Panc1 (cell line): ENCODE measurements at regions not wholly inside any gene's neighbourhood (a gene's known extent, or its start where the extent isn't known, plus 50 kb on each side); places are given as distances from the start of the nearest gene placed in this dataset.

Source experiments
- ATAC-seq: fragments of 200-7000 bp; cut with Tn5 transposase; 2 replicates; pipeline ENCODE4 v1.9.1; 2020; ENCODE audit warnings: mild to moderate bottlenecking, moderate library complexity
- BruUV-seq: library from RNA; stranded (reverse); fragments of 400-500 nt; replicated peaks from 2 replicates; lab custom pipeline; 2021; lab: Mats Ljungman, UMichigan
- CTCF ChIA-PET: fragments of 300-600 bp; sonication (Branson Sonifier 250); formaldehyde crosslinking; loops from one replicate; lab custom pipeline; 2022; ENCODE audit warnings: antibody characterized with exemption; lab: Charles Lee
- POLR2A ChIA-PET: fragments of 300-600 bp; sonication (Branson Sonifier 250); formaldehyde crosslinking; loops from one replicate; lab custom pipeline; 2022; ENCODE audit warnings: antibody characterized with exemption; lab: Charles Lee
- DNase-seq: peaks from one replicate; pipeline ENCODE4 v3.0.0-alpha.2; 2010; ENCODE audit warnings: low read depth, low spot score
- H3K27ac ChIP-seq: 2 replicates; pipeline ENCODE4 v1.5.1; 2011; ENCODE audit warnings: mild to moderate bottlenecking, low read length, inconsistent platforms
- H3K27me3 ChIP-seq: fragments of 200-500 bp; sonication (Bioruptor generic); 2 replicates; pipeline ENCODE4 v1.6.0; 2014; ENCODE audit warnings: low read length, inconsistent platforms; ENCODE audit not compliant: control insufficient read depth, insufficient read depth
- H3K36me3 ChIP-seq: fragments of 200-500 bp; sonication (Bioruptor generic); 2 replicates; pipeline ENCODE4 v1.5.1; 2014; ENCODE audit warnings: inconsistent platforms, mild to moderate bottlenecking, low read length, moderate library complexity; ENCODE audit not compliant: control insufficient read depth, insufficient read depth
- H3K4me1 ChIP-seq: 2 replicates; pipeline ENCODE4 v1.5.1; 2011; ENCODE audit warnings: inconsistent platforms, mild to moderate bottlenecking, low read length, moderate library complexity; ENCODE audit not compliant: control insufficient read depth, insufficient read depth
- H3K4me3 ChIP-seq, 2 experiments: 2 replicates each; pipeline ENCODE4 v1.5.1; 2011 to 2012; ENCODE audit warnings: low read depth in 2 of 2, low read length in 2 of 2, mild to moderate bottlenecking in 2 of 2, inconsistent platforms in 1 of 2, moderate library complexity in 1 of 2
- H3K9me3 ChIP-seq: fragments of 200-500 bp; sonication (Bioruptor generic); 2 replicates; pipeline ENCODE4 v1.5.1; 2014; ENCODE audit warnings: low read depth, mild to moderate bottlenecking, inconsistent platforms, low read length, moderate library complexity; ENCODE audit not compliant: control insufficient read depth, insufficient read depth
- CTCF ChIP-seq: fragments of 450-650 bp; IDR thresholded peaks from 2 replicates; pipeline ENCODE4 v1.5.1; 2017; ENCODE audit warnings: mild to moderate bottlenecking
- POLR2AphosphoS5 ChIP-seq: IDR thresholded peaks from 2 replicates; pipeline ENCODE4 v1.6.1; 2012; ENCODE audit warnings: mild to moderate bottlenecking, low read depth, low read length, moderate library complexity
- REST ChIP-seq, 2 experiments: IDR thresholded peaks; 2 replicates each; pipeline ENCODE4 v1.6.1; 2011 to 2012; ENCODE audit warnings: low read depth in 2 of 2, control low read depth in 1 of 2, low read length in 1 of 2, mild to moderate bottlenecking in 1 of 2, moderate library complexity in 1 of 2; ENCODE audit not compliant: insufficient read depth in 1 of 2
- SIN3A ChIP-seq: IDR thresholded peaks from 2 replicates; pipeline ENCODE4 v1.6.1; 2012; ENCODE audit warnings: low read depth, mild to moderate bottlenecking, low read length, moderate library complexity, borderline replicate concordance; ENCODE audit not compliant: insufficient read depth
- TCF7L2 ChIP-seq: IDR thresholded peaks from 2 replicates; pipeline ENCODE4 v1.6.1; 2011; ENCODE audit warnings: mild to moderate bottlenecking, low read depth, low read length, inconsistent platforms
- in situ Hi-C: cut with HindIII; loops from 2 replicates; pipeline ENCODE4 v1.10.0; 2016; ENCODE audit warnings: low sequenced_read_pairs, low pct_unique_long_range_greater_than_20kb
- intact Hi-C: fragments of 100-400 bp; cut with micrococcal nuclease; formaldehyde crosslinking; loops from one replicate; pipeline ENCODE4 v1.10.0; 2022; ENCODE audit not compliant: unreplicated experiment

GRCh38 chr1:185653615-185654014 is 80.6 kb upstream of the HMCN1 start:
- Histone ChIP-seq H3K9me3 (peaks cover 5% of the 10 kb centered on the region; the same call in 1 of the 2 replicates), H3K27ac (peak overlapping the region; percentile 51; the same call in 1 of the 2 replicates), H3K4me1 (peaks cover 4% of the 10 kb centered on the region; the same call in 1 of the 2 replicates), H3K4me3 (no peak overlapping the region), H3K36me3 (no peaks in the 10 kb centered on the region), H3K27me3 (no peaks in the 10 kb centered on the region)
- POLR2A ChIA-PET, result no interaction called here
- BruUV-seq, result no TSS peak
- CTCF ChIA-PET, result interaction anchor here (0.5 kb wide), 1 partner anchor 513 kb away, joined by 4 read pairs; no protein-coding TSS in a partner anchor
- no peak for DNase-seq
- no peak for ATAC-seq
- intact Hi-C loops, result no loop called here
- in situ Hi-C loops, result no loop called here
- TF ChIP-seq CTCF, result no peak
- TF ChIP-seq REST (IDR thresholded peaks at IDR 0.05; ENCODE audit: insufficient read depth in 1 of 2, low read depth in 2 of 2, low read length in 1 of 2), result no peak
- TF ChIP-seq SIN3A, result no peak
- TF ChIP-seq POLR2AphosphoS5, result no peak
- no peak for TF ChIP-seq TCF7L2

DNA sequence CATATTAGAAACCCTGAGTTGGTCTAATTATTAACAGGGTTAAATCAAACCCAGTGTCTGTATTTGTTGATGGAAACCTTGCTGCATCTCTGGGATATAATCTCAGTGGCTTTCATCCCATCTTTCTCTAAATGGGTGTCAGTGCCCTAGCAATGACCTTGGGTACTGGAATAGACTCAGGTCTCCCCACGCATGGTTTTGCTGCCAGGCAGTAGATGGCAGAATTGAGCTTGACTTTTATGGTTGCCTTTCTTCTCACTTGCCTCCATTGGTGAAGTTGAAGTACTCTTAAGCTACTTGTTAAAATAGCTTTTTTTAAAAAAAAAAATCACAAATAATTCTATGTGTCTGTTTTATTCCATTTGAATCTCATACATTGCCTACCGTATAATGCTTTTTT is 81.8 kb upstream of the HMCN1 start:
- POLR2A ChIA-PET, result no interaction called here
- ATAC-seq, result no peak

More for the DNA sequence above, 81.8 kb upstream of the HMCN1 start:
- CTCF ChIA-PET, result no interaction called here
- H3K36me3 ChIP-seq, result no peaks in the 10 kb centered on the region
- no TSS peak for BruUV-seq
- peaks cover 4% of the 10 kb centered on the region; the same call in 1 of the 2 replicates for H3K4me1 ChIP-seq
- intact Hi-C loops (no loop called here), in situ Hi-C loops (no loop called here)
- no peak overlapping the region for H3K4me3 ChIP-seq
- peaks cover 5% of the 10 kb centered on the region; the same call in 1 of the 2 replicates for H3K9me3 ChIP-seq
- no peak for TF ChIP-seq POLR2AphosphoS5
- TF ChIP-seq CTCF, result peak; percentile 40
- no peak for DNase-seq
- peak overlapping the region; percentile 79; the same call in 1 of the 2 replicates for H3K27ac ChIP-seq
- no peaks in the 10 kb centered on the region for H3K27me3 ChIP-seq
